ENCODE measurements at regions not wholly inside any gene's neighbourhood (a gene's known extent, or its start where the extent isn't known, plus 50 kb on each side); places are given as distances from the start of the nearest gene placed in this dataset.

- TF ChIP-seq, protein P1, sequence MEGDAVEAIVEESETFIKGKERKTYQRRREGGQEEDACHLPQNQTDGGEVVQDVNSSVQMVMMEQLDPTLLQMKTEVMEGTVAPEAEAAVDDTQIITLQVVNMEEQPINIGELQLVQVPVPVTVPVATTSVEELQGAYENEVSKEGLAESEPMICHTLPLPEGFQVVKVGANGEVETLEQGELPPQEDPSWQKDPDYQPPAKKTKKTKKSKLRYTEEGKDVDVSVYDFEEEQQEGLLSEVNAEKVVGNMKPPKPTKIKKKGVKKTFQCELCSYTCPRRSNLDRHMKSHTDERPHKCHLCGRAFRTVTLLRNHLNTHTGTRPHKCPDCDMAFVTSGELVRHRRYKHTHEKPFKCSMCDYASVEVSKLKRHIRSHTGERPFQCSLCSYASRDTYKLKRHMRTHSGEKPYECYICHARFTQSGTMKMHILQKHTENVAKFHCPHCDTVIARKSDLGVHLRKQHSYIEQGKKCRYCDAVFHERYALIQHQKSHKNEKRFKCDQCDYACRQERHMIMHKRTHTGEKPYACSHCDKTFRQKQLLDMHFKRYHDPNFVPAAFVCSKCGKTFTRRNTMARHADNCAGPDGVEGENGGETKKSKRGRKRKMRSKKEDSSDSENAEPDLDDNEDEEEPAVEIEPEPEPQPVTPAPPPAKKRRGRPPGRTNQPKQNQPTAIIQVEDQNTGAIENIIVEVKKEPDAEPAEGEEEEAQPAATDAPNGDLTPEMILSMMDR (IDR thresholded peaks at IDR 0.05) = no peak
- no peak for TF ChIP-seq POLR2A (IDR thresholded peaks at IDR 0.05)
Measured at GRCh38 chr6:165223101-165223500, 86.3 kb downstream of the C6orf118 start.
